ENCODE measurements at regions not wholly inside any gene's neighbourhood (a gene's known extent, or its start where the extent isn't known, plus 50 kb on each side); places are given as distances from the start of the nearest gene placed in this dataset.

GRCh38 chr6:19362396-19362795 lies 474.8 kb upstream of the ID4 start:
- Histone ChIP-seq H3K9ac (no peak overlapping the region), H4K20me1 (ENCODE audit: insufficient read depth) (no peaks in the 10 kb centered on the region), H3K79me2 (ENCODE audit: insufficient read depth, low read depth) (no peaks in the 10 kb centered on the region), H3K36me3 (ENCODE audit: insufficient read depth) (no peaks in the 10 kb centered on the region), H3K4me2 (no peak overlapping the region), H3K4me1 (ENCODE audit: low read depth, poor library complexity, severe bottlenecking) (no peaks in the 10 kb centered on the region), H3K4me3 (IDR thresholded peaks at IDR 0.05; ENCODE audit: insufficient read depth, low read depth, low read length) (no peak overlapping the region), H3K27ac (no peak overlapping the region), H2AFZ (ENCODE audit: low read depth) (no peak overlapping the region), H3K27me3 (ENCODE audit: insufficient read depth, low read depth) (no peaks in the 10 kb centered on the region)
- TF ChIP-seq CTCF (conservative IDR thresholded peaks at IDR 0.05; ENCODE audit: low read depth, low read length): no peak

- Histone ChIP-seq H3K4me2 (no peak overlapping the region), H3K36me3 (ENCODE audit: insufficient read depth) (no peaks in the 10 kb centered on the region), H3K4me1 (ENCODE audit: low read depth, poor library complexity, severe bottlenecking) (no peaks in the 10 kb centered on the region), H3K79me2 (ENCODE audit: insufficient read depth, low read depth) (no peaks in the 10 kb centered on the region), H4K20me1 (ENCODE audit: insufficient read depth) (no peaks in the 10 kb centered on the region), H3K27me3 (ENCODE audit: insufficient read depth, low read depth) (no peaks in the 10 kb centered on the region), H3K27ac (no peak overlapping the region), H3K9ac (no peak overlapping the region), H2AFZ (ENCODE audit: low read depth) (no peak overlapping the region), H3K4me3 (IDR thresholded peaks at IDR 0.05; ENCODE audit: insufficient read depth, low read depth, low read length) (no peak overlapping the region)
- no peak for TF ChIP-seq CTCF (conservative IDR thresholded peaks at IDR 0.05; ENCODE audit: low read depth, low read length)
Observed at GRCh38 chr6:19368511-19368910, 468.7 kb upstream of the ID4 start.

DNA sequence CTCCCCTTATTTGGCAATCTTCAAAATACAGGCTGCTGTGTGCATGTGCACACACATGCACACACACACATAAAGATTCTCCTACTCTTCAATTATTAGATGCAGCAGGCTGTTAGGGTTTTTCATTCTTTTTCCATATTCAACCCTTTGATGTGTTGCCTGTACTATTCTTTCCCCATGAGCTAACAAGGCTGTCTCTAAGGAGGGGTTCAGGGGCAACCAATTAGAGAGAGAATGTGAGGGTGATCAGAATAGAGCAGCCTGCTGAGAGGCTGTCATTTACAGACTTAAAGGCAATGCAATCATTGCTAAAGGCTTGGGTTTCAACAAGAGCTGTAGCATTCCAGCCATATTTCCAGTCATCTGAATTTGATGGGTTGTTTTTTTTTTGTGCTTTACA lies 467.4 kb upstream of the ID4 start:
- H3K4me3 ChIP-seq (IDR thresholded peaks at IDR 0.05; ENCODE audit: insufficient read depth, low read depth, low read length): no peak overlapping the region
- no peak for TF ChIP-seq CTCF (conservative IDR thresholded peaks at IDR 0.05; ENCODE audit: low read depth, low read length)

GRCh38 chr6:19370831-19371230 lies 466.3 kb upstream of the ID4 start:
- TF ChIP-seq CTCF (conservative IDR thresholded peaks at IDR 0.05; ENCODE audit: low read depth, low read length): no peak
- Histone ChIP-seq H3K27ac (no peak overlapping the region), H3K27me3 (ENCODE audit: insufficient read depth, low read depth) (no peaks in the 10 kb centered on the region), H3K36me3 (ENCODE audit: insufficient read depth) (no peaks in the 10 kb centered on the region), H3K9ac (no peak overlapping the region), H4K20me1 (ENCODE audit: insufficient read depth) (no peaks in the 10 kb centered on the region), H3K79me2 (ENCODE audit: insufficient read depth, low read depth) (no peaks in the 10 kb centered on the region), H3K4me3 (IDR thresholded peaks at IDR 0.05; ENCODE audit: insufficient read depth, low read depth, low read length) (no peak overlapping the region), H2AFZ (ENCODE audit: low read depth) (no peak overlapping the region), H3K4me2 (no peak overlapping the region), H3K4me1 (ENCODE audit: low read depth, poor library complexity, severe bottlenecking) (no peaks in the 10 kb centered on the region)

More for the DNA sequence above, 467.4 kb upstream of the ID4 start:
- Histone ChIP-seq H3K36me3 (ENCODE audit: insufficient read depth) (no peaks in the 10 kb centered on the region), H4K20me1 (ENCODE audit: insufficient read depth) (no peaks in the 10 kb centered on the region), H3K27ac (no peak overlapping the region), H3K9ac (no peak overlapping the region), H3K4me1 (ENCODE audit: low read depth, poor library complexity, severe bottlenecking) (no peaks in the 10 kb centered on the region), H3K79me2 (ENCODE audit: insufficient read depth, low read depth) (no peaks in the 10 kb centered on the region), H3K4me2 (no peak overlapping the region), H3K27me3 (ENCODE audit: insufficient read depth, low read depth) (no peaks in the 10 kb centered on the region), H2AFZ (ENCODE audit: low read depth) (no peak overlapping the region)
